ENCODE measurements at regions not wholly inside any gene's neighbourhood (a gene's known extent, or its start where the extent isn't known, plus 50 kb on each side); places are given as distances from the start of the nearest gene placed in this dataset.

DNA sequence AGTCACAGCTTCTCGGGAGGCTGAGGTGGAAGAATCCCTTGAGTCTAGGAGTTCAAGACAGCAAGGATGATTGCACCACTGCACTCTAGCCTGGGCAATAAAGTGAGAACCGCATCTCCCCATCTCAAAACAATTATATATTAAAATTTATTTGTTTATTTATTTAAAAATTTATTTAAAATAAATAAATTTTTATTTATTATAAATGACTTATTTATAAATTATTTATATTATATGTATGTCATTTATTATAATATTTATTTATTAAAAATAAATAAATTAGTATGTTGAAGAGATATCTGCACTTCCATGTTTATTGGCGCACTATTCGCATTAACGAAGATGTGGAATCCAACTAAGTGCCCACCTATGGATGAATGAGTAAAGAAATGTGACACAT lies 683.2 kb upstream of the BRINP3 start:
- Mint-ChIP-seq H3K27me3 (ENCODE audit: low read depth) (no peaks in the 10 kb centered on the region), H3K9me3 (peaks cover 5% of the 10 kb centered on the region; the same call in 1 of the 2 replicates), H3K27ac (no peak overlapping the region), H3K36me3 (no peaks in the 10 kb centered on the region), H3K4me3 (no peak overlapping the region), H3K4me1 (no peaks in the 10 kb centered on the region)
- POLR2A ChIA-PET = no interaction called here
- TF ChIP-seq CREB1 (CRISPR knock-in tag; IDR thresholded peaks at IDR 0.05) = no peak
- TF ChIP-seq HMGA2 (CRISPR knock-in tag; IDR thresholded peaks at IDR 0.05) = peak; percentile 100
- CTCF ChIA-PET = no interaction called here
- ATAC-seq = no peak
- DNase-seq (ENCODE audit: low spot score) = no peak

DNA sequence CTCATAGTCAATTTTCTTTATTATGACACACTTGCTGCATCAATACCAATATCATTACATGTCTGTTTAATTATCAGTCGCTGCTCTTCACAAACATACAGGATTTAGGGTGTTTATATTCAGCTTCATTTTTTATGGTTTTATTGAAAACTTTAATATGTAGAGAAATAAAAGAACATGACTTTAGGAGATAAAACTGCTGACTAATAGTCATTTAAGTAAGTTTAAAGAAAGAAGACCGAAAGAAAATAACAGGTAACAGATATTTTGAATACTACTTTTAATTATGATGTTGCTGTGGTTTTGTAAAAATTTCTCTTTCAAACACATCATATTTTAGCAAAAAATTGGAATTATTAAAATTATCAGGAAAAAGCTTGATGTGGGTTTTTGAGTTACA lies 685.1 kb upstream of the BRINP3 start:
- no peak for ATAC-seq
- ChIA-PET CTCF (no interaction called here), POLR2A (no interaction called here)
- TF ChIP-seq, protein P1, sequence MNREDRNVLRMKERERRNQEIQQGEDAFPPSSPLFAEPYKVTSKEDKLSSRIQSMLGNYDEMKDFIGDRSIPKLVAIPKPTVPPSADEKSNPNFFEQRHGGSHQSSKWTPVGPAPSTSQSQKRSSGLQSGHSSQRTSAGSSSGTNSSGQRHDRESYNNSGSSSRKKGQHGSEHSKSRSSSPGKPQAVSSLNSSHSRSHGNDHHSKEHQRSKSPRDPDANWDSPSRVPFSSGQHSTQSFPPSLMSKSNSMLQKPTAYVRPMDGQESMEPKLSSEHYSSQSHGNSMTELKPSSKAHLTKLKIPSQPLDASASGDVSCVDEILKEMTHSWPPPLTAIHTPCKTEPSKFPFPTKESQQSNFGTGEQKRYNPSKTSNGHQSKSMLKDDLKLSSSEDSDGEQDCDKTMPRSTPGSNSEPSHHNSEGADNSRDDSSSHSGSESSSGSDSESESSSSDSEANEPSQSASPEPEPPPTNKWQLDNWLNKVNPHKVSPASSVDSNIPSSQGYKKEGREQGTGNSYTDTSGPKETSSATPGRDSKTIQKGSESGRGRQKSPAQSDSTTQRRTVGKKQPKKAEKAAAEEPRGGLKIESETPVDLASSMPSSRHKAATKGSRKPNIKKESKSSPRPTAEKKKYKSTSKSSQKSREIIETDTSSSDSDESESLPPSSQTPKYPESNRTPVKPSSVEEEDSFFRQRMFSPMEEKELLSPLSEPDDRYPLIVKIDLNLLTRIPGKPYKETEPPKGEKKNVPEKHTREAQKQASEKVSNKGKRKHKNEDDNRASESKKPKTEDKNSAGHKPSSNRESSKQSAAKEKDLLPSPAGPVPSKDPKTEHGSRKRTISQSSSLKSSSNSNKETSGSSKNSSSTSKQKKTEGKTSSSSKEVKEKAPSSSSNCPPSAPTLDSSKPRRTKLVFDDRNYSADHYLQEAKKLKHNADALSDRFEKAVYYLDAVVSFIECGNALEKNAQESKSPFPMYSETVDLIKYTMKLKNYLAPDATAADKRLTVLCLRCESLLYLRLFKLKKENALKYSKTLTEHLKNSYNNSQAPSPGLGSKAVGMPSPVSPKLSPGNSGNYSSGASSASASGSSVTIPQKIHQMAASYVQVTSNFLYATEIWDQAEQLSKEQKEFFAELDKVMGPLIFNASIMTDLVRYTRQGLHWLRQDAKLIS (CRISPR knock-in tag; IDR thresholded peaks at IDR 0.05; ENCODE audit: borderline replicate concordance) = no peak
- TF ChIP-seq, protein P2, sequence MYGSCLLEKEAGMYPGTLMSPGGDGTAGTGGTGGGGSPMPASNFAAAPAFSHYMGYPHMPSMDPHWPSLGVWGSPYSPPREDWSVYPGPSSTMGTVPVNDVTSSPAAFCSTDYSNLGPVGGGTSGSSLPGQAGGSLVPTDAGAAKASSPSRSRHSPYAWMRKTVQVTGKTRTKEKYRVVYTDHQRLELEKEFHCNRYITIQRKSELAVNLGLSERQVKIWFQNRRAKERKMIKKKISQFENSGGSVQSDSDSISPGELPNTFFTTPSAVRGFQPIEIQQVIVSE (CRISPR knock-in tag; IDR thresholded peaks at IDR 0.05; ENCODE audit: borderline replicate concordance) = no peak
- TF ChIP-seq PRRX2 (CRISPR knock-in tag; IDR thresholded peaks at IDR 0.05) (no peak), FOXP1 (CRISPR knock-in tag; IDR thresholded peaks at IDR 0.05; ENCODE audit: borderline replicate concordance) (no peak), CBFB (CRISPR knock-in tag; IDR thresholded peaks at IDR 0.05; ENCODE audit: low read depth) (no peak), ZNF232 (CRISPR knock-in tag; IDR thresholded peaks at IDR 0.05) (no peak), FOXK1 (CRISPR knock-in tag; IDR thresholded peaks at IDR 0.05) (no peak), SOX15 (CRISPR knock-in tag; IDR thresholded peaks at IDR 0.05) (no peak)
- DNase-seq (ENCODE audit: low spot score) = no peak
- H3K4me1 Mint-ChIP-seq = no peaks in the 10 kb centered on the region
- no peaks in the 10 kb centered on the region for H3K27me3 Mint-ChIP-seq (ENCODE audit: low read depth)
- no peak overlapping the region for H3K4me3 Mint-ChIP-seq
- no peak overlapping the region for H3K27ac Mint-ChIP-seq
- H3K9me3 Mint-ChIP-seq = peaks cover 5% of the 10 kb centered on the region; the same call in 1 of the 2 replicates
- no peaks in the 10 kb centered on the region for H3K36me3 Mint-ChIP-seq

DNA sequence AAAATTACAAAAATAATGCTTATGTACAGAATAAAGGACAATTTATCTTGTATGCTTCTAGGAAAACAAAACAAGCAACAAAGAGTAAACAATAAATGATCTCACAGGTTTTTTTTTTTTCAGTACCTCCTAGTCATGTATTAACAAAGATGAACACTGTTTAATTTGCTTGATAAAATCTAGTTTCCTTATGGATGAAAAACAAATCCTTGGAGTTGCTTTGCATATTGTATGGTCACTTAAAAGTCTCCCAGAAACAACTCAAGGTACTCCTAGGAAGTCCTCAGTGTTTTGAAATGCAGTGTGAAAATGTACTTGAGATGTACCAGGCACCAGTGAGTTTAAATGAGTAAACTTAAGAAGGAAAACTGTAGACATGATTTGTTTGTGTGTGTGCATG lies 686.0 kb upstream of the BRINP3 start:
- TF ChIP-seq, protein P3, sequence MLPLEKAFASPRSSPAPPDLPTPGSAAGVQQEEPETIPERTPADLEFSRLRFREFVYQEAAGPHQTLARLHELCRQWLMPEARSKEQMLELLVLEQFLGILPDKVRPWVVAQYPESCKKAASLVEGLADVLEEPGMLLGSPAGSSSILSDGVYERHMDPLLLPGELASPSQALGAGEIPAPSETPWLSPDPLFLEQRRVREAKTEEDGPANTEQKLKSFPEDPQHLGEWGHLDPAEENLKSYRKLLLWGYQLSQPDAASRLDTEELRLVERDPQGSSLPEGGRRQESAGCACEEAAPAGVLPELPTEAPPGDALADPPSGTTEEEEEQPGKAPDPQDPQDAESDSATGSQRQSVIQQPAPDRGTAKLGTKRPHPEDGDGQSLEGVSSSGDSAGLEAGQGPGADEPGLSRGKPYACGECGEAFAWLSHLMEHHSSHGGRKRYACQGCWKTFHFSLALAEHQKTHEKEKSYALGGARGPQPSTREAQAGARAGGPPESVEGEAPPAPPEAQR (CRISPR knock-in tag; IDR thresholded peaks at IDR 0.05) = no peak
- TF ChIP-seq MXD4 (CRISPR knock-in tag; IDR thresholded peaks at IDR 0.05; ENCODE audit: borderline replicate concordance) (no peak), EMX1 (CRISPR knock-in tag; IDR thresholded peaks at IDR 0.05) (no peak), CREB1 (CRISPR knock-in tag; IDR thresholded peaks at IDR 0.05) (no peak), MYBL2 (CRISPR knock-in tag; IDR thresholded peaks at IDR 0.05) (no peak), TCF7 (CRISPR knock-in tag; IDR thresholded peaks at IDR 0.05; ENCODE audit: low read depth) (no peak), TEAD4 (CRISPR knock-in tag; IDR thresholded peaks at IDR 0.05) (no peak), NFE2L1 (CRISPR knock-in tag; IDR thresholded peaks at IDR 0.05) (no peak), JUN (CRISPR knock-in tag; IDR thresholded peaks at IDR 0.05) (no peak)
- TF ChIP-seq, protein P4, sequence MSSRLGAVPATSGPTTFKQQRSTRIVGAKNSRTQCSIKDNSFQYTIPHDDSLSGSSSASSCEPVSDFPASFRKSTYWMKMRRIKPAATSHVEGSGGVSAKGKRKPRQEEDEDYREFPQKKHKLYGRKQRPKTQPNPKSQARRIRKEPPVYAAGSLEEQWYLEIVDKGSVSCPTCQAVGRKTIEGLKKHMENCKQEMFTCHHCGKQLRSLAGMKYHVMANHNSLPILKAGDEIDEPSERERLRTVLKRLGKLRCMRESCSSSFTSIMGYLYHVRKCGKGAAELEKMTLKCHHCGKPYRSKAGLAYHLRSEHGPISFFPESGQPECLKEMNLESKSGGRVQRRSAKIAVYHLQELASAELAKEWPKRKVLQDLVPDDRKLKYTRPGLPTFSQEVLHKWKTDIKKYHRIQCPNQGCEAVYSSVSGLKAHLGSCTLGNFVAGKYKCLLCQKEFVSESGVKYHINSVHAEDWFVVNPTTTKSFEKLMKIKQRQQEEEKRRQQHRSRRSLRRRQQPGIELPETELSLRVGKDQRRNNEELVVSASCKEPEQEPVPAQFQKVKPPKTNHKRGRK (CRISPR knock-in tag; IDR thresholded peaks at IDR 0.05; ENCODE audit: borderline replicate concordance) = no peak
- TF ChIP-seq, protein P5, sequence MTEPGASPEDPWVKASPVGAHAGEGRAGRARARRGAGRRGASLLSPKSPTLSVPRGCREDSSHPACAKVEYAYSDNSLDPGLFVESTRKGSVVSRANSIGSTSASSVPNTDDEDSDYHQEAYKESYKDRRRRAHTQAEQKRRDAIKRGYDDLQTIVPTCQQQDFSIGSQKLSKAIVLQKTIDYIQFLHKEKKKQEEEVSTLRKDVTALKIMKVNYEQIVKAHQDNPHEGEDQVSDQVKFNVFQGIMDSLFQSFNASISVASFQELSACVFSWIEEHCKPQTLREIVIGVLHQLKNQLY (CRISPR knock-in tag; IDR thresholded peaks at IDR 0.05) = no peak
- Mint-ChIP-seq H3K27me3 (ENCODE audit: low read depth) (no peaks in the 10 kb centered on the region), H3K9me3 (peaks cover 5% of the 10 kb centered on the region; the same call in 1 of the 2 replicates), H3K36me3 (no peaks in the 10 kb centered on the region), H3K4me3 (no peak overlapping the region), H3K27ac (no peak overlapping the region), H3K4me1 (no peaks in the 10 kb centered on the region)
- no peak for ATAC-seq
- no peak for DNase-seq (ENCODE audit: low spot score)
- POLR2A ChIA-PET = no interaction called here
- CTCF ChIA-PET = no interaction called here
